Ovary (tissue), 3 donors: ENCODE measurements at regions not wholly inside any gene's neighbourhood (a gene's known extent, or its start where the extent isn't known, plus 50 kb on each side); places are given as distances from the start of the nearest gene placed in this dataset.

Experiments used
- EP300 ChIP-seq: sonication (generic); formaldehyde crosslinking; IDR thresholded peaks from one replicate; pipeline ENCODE4 v1.6.1; 2017; ENCODE audit warnings: antibody characterized with exemption
- POLR2A ChIP-seq: fragments of 450-650 bp; IDR thresholded peaks from one replicate; pipeline ENCODE4 v1.6.1; 2017; ENCODE audit warnings: antibody characterized with exemption, mild to moderate bottlenecking, moderate library complexity
- TF ChIP-seq, protein P1 (sequence below), 3 donors: fragments of 450-650 bp in 2 of 3; fragments of 200-600 bp in 1 of 3; IDR thresholded peaks; one replicate each; pipeline versions ENCODE4 v1.5.1 to v1.8.0; 2016 to 2022; ENCODE audit warnings: antibody characterized with exemption in 3 of 3, mild to moderate bottlenecking in 1 of 3
- donor health status: DM: no; HTN: no; CAD: no.

DNA sequence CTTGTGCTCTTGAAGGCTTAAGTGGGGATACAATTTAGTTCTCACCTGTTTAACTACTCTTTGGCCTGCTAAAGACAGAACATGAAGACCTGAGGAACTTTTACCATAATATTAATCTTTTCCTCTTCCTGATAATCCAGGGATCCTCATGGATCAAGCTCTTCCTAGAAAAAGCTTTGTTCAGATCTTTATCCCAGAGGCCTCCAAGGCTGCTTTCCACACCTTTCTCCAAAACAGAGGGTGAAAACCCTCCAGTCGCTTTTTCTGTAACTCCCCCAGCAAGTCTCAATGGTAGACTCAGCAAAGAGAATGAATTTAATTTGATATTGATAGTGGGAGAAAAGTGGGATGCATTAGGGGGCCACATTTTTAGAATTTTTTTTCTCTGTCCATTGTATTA is 203.6 kb downstream of the CGGBP1 start:
- TF ChIP-seq, protein P1, sequence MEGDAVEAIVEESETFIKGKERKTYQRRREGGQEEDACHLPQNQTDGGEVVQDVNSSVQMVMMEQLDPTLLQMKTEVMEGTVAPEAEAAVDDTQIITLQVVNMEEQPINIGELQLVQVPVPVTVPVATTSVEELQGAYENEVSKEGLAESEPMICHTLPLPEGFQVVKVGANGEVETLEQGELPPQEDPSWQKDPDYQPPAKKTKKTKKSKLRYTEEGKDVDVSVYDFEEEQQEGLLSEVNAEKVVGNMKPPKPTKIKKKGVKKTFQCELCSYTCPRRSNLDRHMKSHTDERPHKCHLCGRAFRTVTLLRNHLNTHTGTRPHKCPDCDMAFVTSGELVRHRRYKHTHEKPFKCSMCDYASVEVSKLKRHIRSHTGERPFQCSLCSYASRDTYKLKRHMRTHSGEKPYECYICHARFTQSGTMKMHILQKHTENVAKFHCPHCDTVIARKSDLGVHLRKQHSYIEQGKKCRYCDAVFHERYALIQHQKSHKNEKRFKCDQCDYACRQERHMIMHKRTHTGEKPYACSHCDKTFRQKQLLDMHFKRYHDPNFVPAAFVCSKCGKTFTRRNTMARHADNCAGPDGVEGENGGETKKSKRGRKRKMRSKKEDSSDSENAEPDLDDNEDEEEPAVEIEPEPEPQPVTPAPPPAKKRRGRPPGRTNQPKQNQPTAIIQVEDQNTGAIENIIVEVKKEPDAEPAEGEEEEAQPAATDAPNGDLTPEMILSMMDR (IDR thresholded peaks at IDR 0.05), result no peak
- no peak for TF ChIP-seq POLR2A
- TF ChIP-seq EP300, result no peak
